ENCODE measurements at regions not wholly inside any gene's neighbourhood (a gene's known extent, or its start where the extent isn't known, plus 50 kb on each side); places are given as distances from the start of the nearest gene placed in this dataset.
A peak's percentile ranks its signal among the peaks of the same experiment; 100 is the strongest.

GRCh38 chr5:160175438-160176218, 53.7 kb upstream of the FABP6 start:
- DNase-seq (ENCODE audit: low spot score), result peak; percentile 89

GRCh38 chr5:160174780-160175437, 54.4 kb upstream of the FABP6 start:
- DNase-seq (ENCODE audit: low spot score), result no peak

GRCh38 chr5:160174290-160174689, 55.0 kb upstream of the FABP6 start:
- DNase-seq (ENCODE audit: low spot score), result no peak

- no peak for DNase-seq (ENCODE audit: low spot score)
Observed at GRCh38 chr5:160171666-160172065, 52.4 kb upstream of the PWWP2A start.

GRCh38 chr5:160169326-160169725, 50.1 kb upstream of the PWWP2A start:
- DNase-seq (ENCODE audit: low spot score), result no peak

All from putamen (tissue), 1 donor.